Fibroblast of the conjunctiva (primary cell): ENCODE measurements at regions not wholly inside any gene's neighbourhood (a gene's known extent, or its start where the extent isn't known, plus 50 kb on each side); places are given as distances from the start of the nearest gene placed in this dataset.

Experiments used
- DNase-seq: peaks from one replicate; pipeline ENCODE4 v3.0.0-alpha.2; 2010; ENCODE audit warnings: low read depth

GRCh38 chr12:90257927-90258624, 549.4 kb upstream of the ATP2B1 start:
- no peak for DNase-seq

DNA sequence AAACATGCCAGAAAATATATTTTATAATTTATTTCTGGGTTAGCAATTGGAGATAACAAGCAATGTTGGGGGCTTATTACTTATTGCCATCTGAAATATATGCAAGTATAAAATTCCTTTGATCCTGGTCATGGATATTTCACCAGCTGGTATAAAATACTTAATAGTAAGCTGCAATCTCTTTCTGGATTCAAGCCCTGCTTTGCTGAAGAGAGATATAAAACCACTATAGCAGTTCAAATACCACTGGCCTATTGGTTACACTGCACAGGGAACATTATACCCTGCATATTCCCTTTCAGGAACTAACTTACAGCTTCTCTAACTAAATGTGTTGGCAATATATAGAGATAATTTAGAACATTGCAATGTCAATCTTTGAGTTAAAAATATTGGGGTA, 546.2 kb upstream of the ATP2B1 start:
- DNase-seq: no peak

DNA sequence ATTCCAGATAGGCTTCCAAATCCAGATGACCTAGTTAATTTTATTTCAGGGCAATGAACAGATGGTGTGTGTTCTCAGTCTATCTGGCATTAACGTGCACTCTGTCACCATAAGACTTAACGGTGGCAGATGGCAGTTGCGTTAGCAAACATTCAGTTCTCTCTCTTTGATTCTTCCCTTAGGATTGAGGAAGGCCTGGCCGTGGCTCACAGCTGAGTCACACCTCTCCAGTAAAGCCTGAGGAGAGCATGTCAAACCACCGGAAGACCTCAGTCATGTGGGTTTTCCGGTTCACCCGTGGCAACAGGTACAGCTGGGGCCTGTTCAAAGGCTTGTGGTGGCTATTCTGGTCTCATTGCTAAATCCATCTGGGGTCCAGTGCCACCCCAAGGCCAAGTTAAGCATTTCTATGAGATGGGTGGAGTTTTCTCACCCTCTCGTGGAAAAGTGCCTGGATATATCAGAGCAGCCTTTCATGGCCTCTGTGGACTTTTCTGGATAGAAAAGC, 545.1 kb upstream of the ATP2B1 start:
- no peak for DNase-seq

DNA sequence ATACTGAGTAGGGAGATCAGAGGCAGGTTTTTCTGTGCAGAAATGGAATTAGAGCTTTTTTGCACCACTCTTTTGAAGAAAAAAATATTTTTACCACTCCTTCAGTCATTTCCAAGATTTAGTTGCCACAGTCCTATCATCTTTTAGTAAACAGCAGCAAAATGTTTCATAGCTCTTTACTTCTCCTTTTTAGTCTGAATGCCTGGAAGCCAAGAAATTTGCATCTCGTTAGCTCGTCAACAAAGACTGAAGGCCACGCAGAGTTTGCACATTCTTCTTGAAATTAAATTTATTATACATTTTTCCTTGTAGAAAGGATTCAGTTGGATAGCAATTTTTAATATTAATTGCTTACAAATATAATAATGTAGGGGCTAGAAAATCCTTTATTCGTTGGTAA, 544.5 kb upstream of the ATP2B1 start:
- no peak for DNase-seq

- DNase-seq: no peak
These were observed 542.1 kb upstream of the ATP2B1 start for GRCh38 chr12:90250766-90251165.

- DNase-seq: no peak
These were observed 541.4 kb upstream of the ATP2B1 start for GRCh38 chr12:90250042-90250441.

- DNase-seq: no peak
These were observed 538.0 kb upstream of the ATP2B1 start for GRCh38 chr12:90246688-90247087.

DNA sequence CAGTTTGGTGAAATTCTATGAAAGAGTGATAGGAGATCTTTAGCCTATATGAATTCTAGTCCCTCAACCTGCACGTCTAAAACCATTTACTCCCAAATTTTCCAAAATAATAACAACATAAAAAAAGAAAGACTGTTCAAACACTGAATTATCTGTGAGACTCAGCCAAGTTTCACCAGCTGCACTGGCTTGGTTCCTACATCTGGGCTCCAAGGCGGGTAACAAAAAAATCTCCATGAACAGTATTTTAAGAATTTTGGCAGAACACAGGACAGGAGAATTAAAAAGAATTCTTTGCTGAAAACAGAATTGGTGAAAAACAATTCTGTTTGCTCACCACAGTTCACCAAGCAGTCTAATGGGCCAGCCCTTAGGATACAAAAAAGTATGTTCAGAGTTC, 536.8 kb upstream of the ATP2B1 start:
- DNase-seq: no peak

DNA sequence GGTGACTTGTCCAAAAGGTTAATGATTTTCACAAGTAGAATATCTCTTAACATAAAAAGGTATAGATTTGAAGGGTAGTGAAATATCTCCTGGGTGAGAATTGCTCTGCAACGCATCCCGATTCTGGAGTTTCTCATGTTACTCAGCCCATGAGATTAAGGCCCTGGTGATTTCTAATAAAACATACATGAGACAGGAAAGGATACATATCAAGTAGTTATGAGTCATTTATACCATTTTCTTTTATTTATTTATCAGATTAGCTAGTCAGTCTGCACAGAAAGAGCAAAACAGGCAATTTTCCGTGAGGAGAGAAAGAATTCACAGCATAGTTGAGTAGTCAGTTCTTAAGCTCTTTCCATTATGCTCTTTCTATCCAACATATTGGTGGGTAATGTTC, 535.6 kb upstream of the ATP2B1 start:
- DNase-seq: no peak

DNA sequence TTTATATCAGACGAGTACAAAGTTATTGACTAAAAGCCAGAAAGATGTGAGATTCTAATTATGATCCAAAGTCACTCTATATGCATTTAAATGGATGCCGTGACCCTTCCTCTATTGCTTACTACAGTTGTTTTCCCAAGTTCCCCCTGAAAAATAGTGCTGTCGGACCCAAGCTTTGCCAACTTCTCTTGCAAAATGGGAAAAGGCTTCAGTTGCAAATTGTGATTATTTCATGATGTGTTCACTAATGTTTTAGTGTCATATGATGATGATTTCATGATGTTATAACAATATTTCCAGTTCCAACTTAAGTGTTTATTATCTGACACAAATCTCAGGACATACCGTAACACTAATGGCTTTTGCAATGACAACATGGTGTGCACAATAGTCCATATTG, 534.6 kb upstream of the ATP2B1 start:
- DNase-seq: no peak

DNA sequence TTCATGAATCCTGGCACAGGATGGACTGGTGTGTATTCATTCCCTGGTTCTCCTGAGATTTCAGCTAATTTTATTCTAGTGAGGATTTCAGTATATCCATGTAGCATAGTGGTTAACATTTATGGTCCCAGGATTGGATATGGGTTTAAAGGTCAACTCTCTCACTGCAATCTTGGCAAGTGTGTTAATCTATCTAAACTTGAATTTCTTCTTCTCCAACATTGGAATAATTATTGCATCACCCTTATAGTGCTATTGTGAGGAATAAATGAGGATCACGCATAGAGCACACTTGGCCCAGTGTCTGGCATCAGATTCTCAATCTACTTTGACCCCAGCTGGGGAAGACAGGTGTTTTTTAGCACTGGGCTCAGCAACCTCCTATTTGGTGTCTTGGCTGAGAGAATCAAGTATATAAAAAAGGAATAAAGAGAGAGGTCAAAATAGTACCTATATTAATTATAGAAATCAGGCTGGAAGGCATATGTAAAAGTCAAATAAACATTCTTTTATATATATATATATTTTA, 531.2 kb upstream of the ATP2B1 start:
- no peak for DNase-seq

GRCh38 chr12:90238663-90239271, 530.1 kb upstream of the ATP2B1 start:
- no peak for DNase-seq

DNA sequence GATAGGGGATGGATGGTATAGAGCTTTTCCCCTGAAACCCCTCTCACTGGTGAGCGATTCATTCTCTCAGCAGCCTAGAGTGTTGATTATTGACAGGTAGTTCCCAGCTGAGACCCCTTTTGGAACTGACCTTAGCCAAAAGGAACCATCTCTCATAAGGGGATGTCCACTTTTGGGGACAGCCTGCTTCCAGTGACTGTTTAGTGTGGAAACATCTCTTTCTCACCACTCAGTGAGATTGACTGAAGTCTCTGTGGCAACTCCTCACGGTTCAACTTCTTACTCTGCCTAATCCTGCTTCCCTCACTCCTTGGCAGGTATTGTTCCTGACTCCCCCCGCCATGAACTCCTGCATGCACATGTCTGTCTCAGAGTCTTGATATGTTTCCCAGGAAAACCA, 529.2 kb upstream of the ATP2B1 start:
- no peak for DNase-seq

GRCh38 chr12:90235642-90236041, 527.0 kb upstream of the ATP2B1 start:
- no peak for DNase-seq

DNA sequence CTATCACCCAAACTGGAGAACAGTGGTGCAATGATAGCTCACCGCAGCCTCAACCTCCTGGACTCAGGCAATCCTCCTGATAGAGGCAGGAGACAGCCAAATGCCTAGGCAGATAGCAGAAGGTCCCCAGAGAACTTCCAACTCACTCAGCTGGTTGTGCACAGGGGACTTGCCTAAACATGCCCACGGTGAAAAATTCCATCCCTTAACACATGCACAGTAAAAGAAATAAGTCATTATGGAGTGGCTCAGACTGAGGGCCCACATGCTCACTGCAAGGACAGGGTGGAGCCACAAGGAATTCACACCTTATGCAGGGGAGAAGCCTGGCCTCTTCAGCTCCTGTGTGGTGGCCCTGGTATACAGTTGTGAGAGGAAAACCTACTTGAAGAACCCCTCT, 525.8 kb upstream of the ATP2B1 start:
- DNase-seq: no peak

GRCh38 chr12:90233168-90234100, 524.8 kb upstream of the ATP2B1 start:
- no peak for DNase-seq

- DNase-seq: no peak
These were observed 521.0 kb upstream of the ATP2B1 start for GRCh38 chr12:90229407-90230170.

DNA sequence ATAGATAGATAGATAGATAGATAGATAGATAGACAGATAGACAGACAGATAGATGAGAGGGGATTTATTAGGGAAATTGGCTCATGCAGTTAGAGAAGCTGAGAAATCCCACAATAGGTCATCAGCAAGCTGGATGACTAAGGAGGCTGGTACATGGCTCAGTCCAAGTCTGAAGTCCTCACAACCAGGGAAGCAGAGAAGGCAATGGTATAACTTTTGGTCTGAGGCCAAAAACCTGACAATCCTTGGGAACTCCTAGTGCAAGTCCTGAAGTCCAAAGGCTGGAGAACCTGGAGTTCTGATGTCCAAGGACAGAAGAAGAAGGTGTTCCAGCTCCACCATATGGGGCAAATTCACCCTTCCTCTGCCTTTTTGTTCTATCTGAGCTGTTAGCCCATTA, 517.6 kb upstream of the ATP2B1 start:
- no peak for DNase-seq

DNA sequence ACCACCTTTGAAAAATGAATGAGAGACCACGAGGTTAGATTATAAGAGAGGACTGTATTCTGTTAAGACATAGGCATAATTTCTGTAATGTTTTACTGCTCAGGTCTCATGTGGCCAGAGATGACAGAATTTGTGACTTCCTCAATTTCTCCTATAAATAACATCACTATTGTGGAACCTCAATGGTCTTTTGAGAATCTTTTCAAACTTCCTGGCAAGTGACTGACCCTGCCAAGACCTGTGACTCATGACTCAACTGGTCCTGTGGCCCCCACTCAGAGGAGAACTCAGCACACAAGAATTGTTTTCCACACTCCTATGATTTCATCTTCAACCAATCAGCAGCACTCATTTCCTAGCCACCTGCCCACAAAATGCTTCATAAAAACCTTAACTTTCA, 508.2 kb upstream of the ATP2B1 start:
- DNase-seq: no peak

- no peak for DNase-seq
These were observed 507.4 kb upstream of the ATP2B1 start for GRCh38 chr12:90216020-90216552.

GRCh38 chr12:90211017-90211416, 502.4 kb upstream of the ATP2B1 start:
- DNase-seq: no peak

DNA sequence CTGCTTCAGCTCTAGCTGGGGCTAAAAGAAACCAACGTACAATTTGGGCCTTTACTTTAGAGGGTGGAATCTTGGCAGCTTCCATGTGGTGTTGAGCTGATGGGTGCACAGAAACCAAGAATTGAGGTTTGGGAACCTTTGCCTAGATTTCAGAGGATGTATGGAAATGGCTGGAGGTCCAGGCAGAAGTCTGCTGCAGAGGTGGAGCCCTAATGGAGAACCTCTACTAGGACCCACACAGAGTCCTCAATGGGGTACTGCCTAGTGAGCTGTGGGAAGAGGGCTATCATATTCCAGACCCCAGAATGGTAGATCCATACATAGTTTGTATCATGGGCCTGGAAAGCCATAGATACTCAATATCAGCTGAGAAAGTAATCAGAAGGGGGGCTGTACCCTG, 500.4 kb upstream of the ATP2B1 start:
- no peak for DNase-seq
